ENCODE measurements at regions not wholly inside any gene's neighbourhood (a gene's known extent, or its start where the extent isn't known, plus 50 kb on each side); places are given as distances from the start of the nearest gene placed in this dataset.

DNA sequence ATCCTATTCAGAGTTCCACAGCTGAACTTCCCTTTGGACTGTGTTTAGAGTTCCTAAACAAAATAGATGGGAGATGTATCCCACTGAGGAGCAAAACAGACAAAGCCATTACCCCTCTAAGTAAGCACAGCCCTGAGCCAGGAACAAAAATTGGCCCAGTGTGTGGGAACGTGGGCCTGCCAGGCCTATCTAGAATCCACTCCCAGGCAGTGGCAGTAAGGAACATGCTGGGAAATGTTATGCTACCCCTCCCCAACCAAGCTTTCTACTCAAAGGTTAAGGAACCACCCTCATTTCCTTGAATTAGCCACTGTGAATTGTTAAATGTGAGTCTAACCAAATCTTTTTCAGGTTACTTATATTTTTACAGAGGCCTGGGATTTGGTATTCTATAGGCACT, 405.1 kb upstream of the PTGER4 start:
- Histone ChIP-seq H2AFZ (ENCODE audit: low read length) (no peak overlapping the region), H4K20me1 (ENCODE audit: low read length) (no peaks in the 10 kb centered on the region), H3K4me3 (ENCODE audit: low read length) (no peak overlapping the region), H3K27ac (ENCODE audit: low read length) (no peak overlapping the region), H3F3A (ENCODE audit: low read length, unreplicated experiment) (no peaks in the 10 kb centered on the region), H3K9ac (ENCODE audit: low read length) (no peak overlapping the region), H3K9me2 (replicated peaks; ENCODE audit: low read length) (no peaks in the 10 kb centered on the region), H3K27me3 (ENCODE audit: low read length) (no peaks in the 10 kb centered on the region), H3K4me1 (ENCODE audit: insufficient read depth, low read length) (peaks cover 7% of the 10 kb centered on the region; the same call in 1 of the 2 replicates), H3K36me3 (ENCODE audit: low read depth, low read length) (no peaks in the 10 kb centered on the region), H3K4me2 (ENCODE audit: low read length) (no peak overlapping the region), H3K79me2 (ENCODE audit: low read length) (no peaks in the 10 kb centered on the region), H3K9me3 (ENCODE audit: low read length) (no peaks in the 10 kb centered on the region)
- TF ChIP-seq EZH2phosphoT487 (IDR thresholded peaks at IDR 0.05; ENCODE audit: borderline replicate concordance, low read length), result no peak
- TF ChIP-seq, protein P1, sequence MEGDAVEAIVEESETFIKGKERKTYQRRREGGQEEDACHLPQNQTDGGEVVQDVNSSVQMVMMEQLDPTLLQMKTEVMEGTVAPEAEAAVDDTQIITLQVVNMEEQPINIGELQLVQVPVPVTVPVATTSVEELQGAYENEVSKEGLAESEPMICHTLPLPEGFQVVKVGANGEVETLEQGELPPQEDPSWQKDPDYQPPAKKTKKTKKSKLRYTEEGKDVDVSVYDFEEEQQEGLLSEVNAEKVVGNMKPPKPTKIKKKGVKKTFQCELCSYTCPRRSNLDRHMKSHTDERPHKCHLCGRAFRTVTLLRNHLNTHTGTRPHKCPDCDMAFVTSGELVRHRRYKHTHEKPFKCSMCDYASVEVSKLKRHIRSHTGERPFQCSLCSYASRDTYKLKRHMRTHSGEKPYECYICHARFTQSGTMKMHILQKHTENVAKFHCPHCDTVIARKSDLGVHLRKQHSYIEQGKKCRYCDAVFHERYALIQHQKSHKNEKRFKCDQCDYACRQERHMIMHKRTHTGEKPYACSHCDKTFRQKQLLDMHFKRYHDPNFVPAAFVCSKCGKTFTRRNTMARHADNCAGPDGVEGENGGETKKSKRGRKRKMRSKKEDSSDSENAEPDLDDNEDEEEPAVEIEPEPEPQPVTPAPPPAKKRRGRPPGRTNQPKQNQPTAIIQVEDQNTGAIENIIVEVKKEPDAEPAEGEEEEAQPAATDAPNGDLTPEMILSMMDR (conservative IDR thresholded peaks at IDR 0.05; ENCODE audit: low read depth, low read length), result no peak
- TF ChIP-seq EZH2 (IDR thresholded peaks at IDR 0.05; ENCODE audit: low read length, unreplicated experiment), result no peak
- BruUV-seq (replicated peaks), result no TSS peak
- ChIA-PET CTCF (no interaction called here), POLR2A (ENCODE audit: unreplicated experiment) (interaction anchor here (0.6 kb wide), 1 partner anchor 562 kb away, joined by 4 read pairs; no protein-coding TSS in a partner anchor)
- DNase-seq, result no peak
- ATAC-seq, result no peak
- intact Hi-C loops (cut with micrococcal nuclease), result no loop called here

DNA sequence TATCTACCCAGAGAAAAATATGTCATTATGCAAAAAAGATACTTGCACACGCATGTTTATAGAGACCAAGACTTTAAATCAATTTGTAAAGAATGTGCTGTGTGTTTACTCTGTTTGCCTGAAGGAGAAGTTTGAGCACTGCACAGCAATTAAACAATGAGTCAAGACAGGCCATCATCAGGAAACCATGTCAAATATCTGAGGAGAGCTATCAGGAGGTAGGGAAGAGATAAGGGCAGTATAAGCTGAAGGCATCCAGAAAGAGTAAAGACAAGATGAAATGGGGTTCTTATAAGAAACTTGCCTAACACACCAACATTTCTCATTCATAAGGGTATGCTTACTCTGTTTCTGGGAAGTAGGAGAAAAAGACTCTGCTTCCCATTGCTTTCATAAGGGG, 405.8 kb upstream of the PTGER4 start:
- peak; percentile 68 for DNase-seq

DNA sequence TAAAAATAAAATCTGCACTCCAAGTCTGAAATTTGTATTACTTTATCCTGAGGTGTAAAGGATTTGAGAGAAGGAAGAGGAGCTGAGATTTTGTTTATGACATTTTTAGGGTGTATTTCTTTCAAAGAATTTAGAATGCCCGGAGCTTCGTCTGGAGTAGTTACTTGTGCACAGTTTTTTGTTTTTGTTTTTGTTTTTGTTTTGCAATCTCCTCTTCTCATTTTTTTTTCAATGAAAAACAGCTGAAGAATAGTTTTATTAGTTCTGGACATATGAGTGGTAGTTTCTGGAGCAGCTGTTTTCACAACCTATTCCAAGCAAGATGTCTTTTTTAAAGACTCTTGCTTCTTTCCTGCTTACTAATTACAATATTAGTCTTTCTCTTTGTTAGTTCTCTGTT, 408.2 kb upstream of the PTGER4 start:
- intact Hi-C loops (cut with micrococcal nuclease), result no loop called here
- no peak for TF ChIP-seq EZH2phosphoT487 (IDR thresholded peaks at IDR 0.05; ENCODE audit: borderline replicate concordance, low read length)
- TF ChIP-seq, protein P1 (conservative IDR thresholded peaks at IDR 0.05; ENCODE audit: low read depth, low read length), result no peak
- no peak for TF ChIP-seq EZH2 (IDR thresholded peaks at IDR 0.05; ENCODE audit: low read length, unreplicated experiment)
- ChIA-PET POLR2A (ENCODE audit: unreplicated experiment) (no interaction called here), CTCF (no interaction called here)
- no peaks in the 10 kb centered on the region for H3K9me3 ChIP-seq (ENCODE audit: low read length)
- H3K4me1 ChIP-seq (ENCODE audit: insufficient read depth, low read length), result peaks cover 7% of the 10 kb centered on the region; the same call in 1 of the 2 replicates
- H3K79me2 ChIP-seq (ENCODE audit: low read length), result no peaks in the 10 kb centered on the region
- DNase-seq, result no peak
- H3K9ac ChIP-seq (ENCODE audit: low read length), result no peak overlapping the region
- no peak overlapping the region for H3K4me3 ChIP-seq (ENCODE audit: low read length)
- H4K20me1 ChIP-seq (ENCODE audit: low read length), result no peaks in the 10 kb centered on the region
- no peaks in the 10 kb centered on the region for H3K9me2 ChIP-seq (replicated peaks; ENCODE audit: low read length)
- H3F3A ChIP-seq (ENCODE audit: low read length, unreplicated experiment), result no peaks in the 10 kb centered on the region
- no peak overlapping the region for H3K4me2 ChIP-seq (ENCODE audit: low read length)
- no peak overlapping the region for H3K27ac ChIP-seq (ENCODE audit: low read length)
- H2AFZ ChIP-seq (ENCODE audit: low read length), result no peak overlapping the region
- no peak for ATAC-seq
- H3K36me3 ChIP-seq (ENCODE audit: low read depth, low read length), result no peaks in the 10 kb centered on the region
- BruUV-seq (replicated peaks), result no TSS peak
- no peaks in the 10 kb centered on the region for H3K27me3 ChIP-seq (ENCODE audit: low read length)

More for the DNA sequence above, 405.8 kb upstream of the PTGER4 start:
- no peaks in the 10 kb centered on the region for H3K79me2 ChIP-seq (ENCODE audit: low read length)
- peaks cover 7% of the 10 kb centered on the region; the same call in 1 of the 2 replicates for H3K4me1 ChIP-seq (ENCODE audit: insufficient read depth, low read length)
- CTCF ChIA-PET, result no interaction called here
- H3K4me3 ChIP-seq (ENCODE audit: low read length), result no peak overlapping the region
- intact Hi-C loops (cut with micrococcal nuclease), result no loop called here
- no peaks in the 10 kb centered on the region for H3K27me3 ChIP-seq (ENCODE audit: low read length)
- no peaks in the 10 kb centered on the region for H3K9me3 ChIP-seq (ENCODE audit: low read length)
- BruUV-seq (replicated peaks), result no TSS peak
- H3K9me2 ChIP-seq (replicated peaks; ENCODE audit: low read length), result no peaks in the 10 kb centered on the region
- no peak overlapping the region for H3K9ac ChIP-seq (ENCODE audit: low read length)
- H3K27ac ChIP-seq (ENCODE audit: low read length), result no peak overlapping the region
- H4K20me1 ChIP-seq (ENCODE audit: low read length), result no peaks in the 10 kb centered on the region
- peak; percentile 88 for ATAC-seq
- no peak for TF ChIP-seq EZH2phosphoT487 (IDR thresholded peaks at IDR 0.05; ENCODE audit: borderline replicate concordance, low read length)
- TF ChIP-seq, protein P1 (conservative IDR thresholded peaks at IDR 0.05; ENCODE audit: low read depth, low read length), result no peak
- TF ChIP-seq EZH2 (IDR thresholded peaks at IDR 0.05; ENCODE audit: low read length, unreplicated experiment), result no peak
- H2AFZ ChIP-seq (ENCODE audit: low read length), result no peak overlapping the region
- no peaks in the 10 kb centered on the region for H3F3A ChIP-seq (ENCODE audit: low read length, unreplicated experiment)
- POLR2A ChIA-PET (ENCODE audit: unreplicated experiment), result interaction anchor here (0.6 kb wide), 1 partner anchor 561 kb away, joined by 4 read pairs; no protein-coding TSS in a partner anchor
- no peaks in the 10 kb centered on the region for H3K36me3 ChIP-seq (ENCODE audit: low read depth, low read length)
- H3K4me2 ChIP-seq (ENCODE audit: low read length), result no peak overlapping the region
